HG03139 (cell line): ENCODE measurements at regions not wholly inside any gene's neighbourhood (a gene's known extent, or its start where the extent isn't known, plus 50 kb on each side); places are given as distances from the start of the nearest gene placed in this dataset.
"Not testable (repeated sequence)": the region's sequence is repeated elsewhere in the genome, so short reads cannot be mapped to it uniquely, and the experiment has no call there.

Experiments
- ATAC-seq: cut with Tn5 transposase; IDR thresholded peaks from one replicate; pipeline ENCODE4 v1.9.1; 2021; ENCODE audit not compliant: unreplicated experiment

DNA sequence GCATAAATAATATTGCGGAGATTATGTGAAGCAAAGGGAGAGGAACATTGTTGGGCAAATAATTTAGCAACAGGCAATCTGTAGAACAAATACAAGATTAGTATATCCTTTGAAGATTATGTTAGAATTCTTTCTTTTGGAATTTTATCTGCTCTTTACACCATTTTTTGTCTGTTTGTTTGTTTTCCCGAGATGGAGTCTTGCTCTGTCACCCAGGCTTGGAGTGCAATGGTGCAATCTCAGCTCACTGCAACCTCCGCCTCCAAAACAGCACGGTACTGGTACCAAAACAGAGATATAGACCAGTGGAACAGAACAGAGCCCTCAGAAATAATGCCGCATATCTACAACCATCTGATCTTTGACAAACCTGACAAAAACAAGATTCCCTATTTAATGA, 250.3 kb downstream of the FSIP2 start:
- not testable (repeated sequence) for ATAC-seq

DNA sequence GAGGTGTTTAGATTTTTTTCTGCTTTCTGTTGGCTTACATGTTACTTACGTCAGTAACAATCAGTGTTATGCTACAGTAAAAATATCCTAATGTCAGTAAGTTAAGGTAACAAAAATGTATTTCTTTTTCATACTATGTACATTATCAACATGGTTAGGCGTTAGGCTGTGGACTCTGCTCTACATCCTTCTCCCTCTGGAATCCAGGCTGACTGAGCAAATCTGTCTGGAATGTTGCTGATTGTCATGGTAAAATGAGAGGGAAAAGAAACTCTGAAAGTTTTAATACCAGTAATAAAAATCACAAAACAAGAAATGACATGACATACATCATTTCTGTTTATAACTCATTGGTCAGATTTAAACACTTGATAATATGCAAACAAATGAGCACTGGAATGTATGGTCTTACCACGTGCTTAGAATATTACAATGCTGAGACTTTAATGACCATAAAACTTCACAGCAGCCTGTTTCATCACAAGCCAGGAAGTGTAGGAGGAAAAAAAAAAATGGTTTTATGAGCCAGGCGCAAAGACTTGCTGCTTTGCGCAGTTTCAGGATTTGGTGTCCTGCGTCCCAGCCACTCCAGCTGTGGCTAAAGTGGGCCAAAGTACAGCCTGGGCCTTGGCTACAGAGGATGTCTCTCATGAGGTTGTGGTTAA, 252.4 kb downstream of the FSIP2 start:
- ATAC-seq: no peak

DNA sequence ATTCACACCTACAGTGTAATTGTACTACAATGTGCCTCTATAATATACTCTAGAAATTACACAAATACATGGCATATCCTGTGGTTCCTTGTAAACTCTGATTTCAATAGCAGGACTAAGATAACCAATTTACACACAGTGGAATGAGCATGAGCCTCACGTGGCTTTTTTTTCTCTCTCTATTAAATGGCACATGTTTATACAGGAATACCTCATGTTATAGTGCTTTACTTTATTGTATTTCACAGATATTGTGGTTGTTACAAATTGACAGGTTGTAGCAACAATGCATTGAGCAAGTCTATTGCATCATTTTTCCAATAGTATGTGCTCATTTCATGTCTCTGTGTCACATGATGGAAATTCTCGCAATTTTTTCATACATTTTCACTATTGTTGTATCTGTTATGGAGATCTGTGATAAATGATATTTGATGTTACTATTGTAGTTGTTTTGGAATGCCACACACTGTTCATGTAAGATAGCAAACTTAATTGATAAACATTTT, 260.0 kb downstream of the FSIP2 start:
- no peak for ATAC-seq

DNA sequence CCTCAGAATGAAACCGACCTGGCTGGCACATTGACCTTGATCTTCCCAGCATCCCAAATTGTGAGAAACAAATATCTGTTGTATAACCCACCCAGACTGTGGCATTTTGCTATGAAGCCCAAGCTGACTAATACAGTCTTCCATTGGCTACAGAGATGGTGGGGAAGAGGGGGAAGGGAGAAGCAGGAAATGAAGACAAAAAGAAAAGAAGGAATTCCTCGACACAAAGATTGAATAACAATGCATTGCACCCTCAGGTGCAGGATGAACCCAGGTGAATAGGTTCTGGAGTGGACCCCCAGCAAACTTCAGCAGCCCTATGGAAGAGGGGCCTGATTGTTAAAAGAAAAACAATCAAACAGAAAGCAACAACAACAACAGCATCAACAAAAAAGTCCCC, 270.7 kb downstream of the FSIP2 start:
- ATAC-seq: no peak

DNA sequence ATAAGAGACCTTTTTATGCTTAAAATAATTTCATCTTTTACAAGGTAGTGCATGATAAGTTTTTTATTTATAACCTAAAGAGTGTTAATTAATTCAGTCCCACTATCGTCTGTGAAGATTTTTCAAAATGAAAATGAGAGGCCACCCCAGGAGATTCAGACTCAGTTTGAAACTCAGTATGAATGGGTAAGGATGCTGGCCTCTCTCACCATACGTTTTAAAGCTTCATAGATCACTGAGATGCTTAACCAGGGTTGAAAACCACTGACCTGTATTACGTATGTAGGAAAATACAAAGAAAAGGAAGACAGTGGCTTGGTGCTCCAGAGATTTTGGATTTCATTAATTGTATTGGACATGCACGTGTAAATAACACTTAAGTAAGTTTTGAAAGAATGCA, 278.7 kb downstream of the FSIP2 start:
- no peak for ATAC-seq

DNA sequence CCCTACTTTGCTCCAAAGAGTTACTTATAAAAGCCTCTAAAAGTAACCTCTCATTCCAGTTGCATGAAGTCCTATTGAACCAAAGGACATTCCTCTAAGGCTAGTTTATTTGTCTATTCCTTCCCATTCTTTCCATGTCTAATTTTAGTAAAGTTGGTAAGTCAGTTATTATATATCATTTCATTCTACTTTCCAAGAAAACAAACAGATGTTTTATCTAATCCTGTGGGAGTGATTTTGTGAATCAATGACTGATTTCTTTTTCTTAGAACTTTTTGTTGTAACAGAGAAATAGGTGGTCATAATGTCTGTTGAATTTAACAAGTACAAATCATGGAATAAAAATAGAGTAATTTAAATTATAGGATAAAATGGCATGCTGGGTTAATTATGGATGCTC, 286.3 kb downstream of the FSIP2 start:
- no peak for ATAC-seq

DNA sequence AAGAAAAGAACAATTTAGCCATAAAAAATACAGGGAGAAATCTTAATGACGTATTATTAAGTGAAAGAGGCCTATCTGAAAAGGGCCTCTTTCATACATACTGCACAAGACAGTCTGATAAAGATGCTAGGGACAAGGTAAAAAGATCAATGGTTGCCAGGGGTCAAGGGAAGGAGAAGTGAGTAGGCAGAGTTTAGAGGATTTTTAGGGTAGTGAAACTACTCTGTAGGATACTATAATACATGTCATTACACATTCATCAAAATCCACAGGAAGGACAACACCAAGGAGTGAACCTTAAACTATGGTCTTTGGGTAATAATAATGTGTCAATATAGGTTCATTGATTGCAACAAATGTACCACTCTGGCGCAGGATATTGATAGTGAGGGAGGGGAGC, 289.3 kb downstream of the FSIP2 start:
- ATAC-seq: peak; percentile 50

DNA sequence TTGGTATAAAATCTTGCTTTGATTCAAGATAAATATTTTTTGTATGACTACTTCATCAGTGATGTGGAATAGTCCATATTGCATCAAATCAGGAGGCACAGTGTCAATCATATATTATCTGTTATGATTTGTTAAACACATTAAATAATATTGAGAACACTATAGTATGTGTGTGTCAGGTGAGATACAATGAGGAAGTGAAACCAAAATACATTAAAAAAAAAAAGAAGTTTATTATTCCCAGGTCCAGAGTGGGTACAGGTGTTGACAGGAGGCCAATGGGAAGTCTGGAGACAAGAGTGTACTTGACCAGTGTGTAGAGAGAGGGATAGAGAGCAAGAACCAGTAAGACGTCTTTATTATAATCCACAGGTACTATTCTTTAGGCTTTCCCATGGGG, 292.6 kb downstream of the FSIP2 start:
- ATAC-seq: no peak

DNA sequence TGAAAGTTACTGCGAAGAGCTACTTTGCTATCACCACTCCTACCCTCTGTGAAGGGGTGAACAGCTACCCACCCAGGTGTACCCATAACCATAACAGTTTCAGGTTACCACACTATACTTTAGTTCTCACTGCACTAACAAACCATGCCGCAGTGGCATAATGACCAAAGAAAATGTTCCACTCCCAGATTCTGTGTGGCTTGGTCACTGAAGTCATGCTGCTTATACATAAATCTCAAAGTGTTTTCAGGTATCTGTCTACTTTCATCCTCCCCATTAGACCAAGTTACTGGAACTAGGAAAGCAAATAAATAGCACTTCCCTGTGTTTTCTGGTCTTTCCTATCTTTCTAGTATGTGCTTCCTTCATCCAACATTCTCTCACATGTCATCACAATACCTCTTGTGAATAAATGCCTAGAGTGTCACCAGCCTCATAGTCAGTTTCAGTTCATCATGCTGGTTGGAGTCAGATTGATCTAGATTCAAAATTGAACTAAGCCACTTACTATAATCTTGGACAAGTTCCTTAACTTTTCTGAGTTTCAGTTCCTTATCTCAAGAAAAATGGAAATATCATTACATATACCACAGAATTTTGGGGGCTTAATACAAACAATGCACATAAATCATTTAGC, 293.6 kb downstream of the FSIP2 start:
- no peak for ATAC-seq

DNA sequence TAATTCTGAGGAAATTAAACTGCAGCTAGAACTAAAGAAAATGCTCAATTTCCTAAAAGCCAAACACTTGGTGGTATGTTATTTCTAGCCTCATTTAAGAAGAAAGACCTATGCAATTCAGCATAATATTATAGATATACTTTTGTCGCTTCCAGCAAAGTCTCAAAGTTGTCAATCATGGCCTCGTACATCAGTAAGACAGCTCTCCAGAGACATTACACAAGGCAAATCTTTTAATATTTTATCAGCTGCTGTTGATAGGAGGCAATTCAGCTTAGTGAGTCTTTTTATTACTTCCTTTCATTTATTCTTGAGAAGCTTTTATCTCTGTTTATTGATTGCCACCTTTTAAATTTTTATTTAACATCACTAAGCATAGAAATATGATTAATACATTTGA, 294.3 kb downstream of the FSIP2 start:
- ATAC-seq: no peak

DNA sequence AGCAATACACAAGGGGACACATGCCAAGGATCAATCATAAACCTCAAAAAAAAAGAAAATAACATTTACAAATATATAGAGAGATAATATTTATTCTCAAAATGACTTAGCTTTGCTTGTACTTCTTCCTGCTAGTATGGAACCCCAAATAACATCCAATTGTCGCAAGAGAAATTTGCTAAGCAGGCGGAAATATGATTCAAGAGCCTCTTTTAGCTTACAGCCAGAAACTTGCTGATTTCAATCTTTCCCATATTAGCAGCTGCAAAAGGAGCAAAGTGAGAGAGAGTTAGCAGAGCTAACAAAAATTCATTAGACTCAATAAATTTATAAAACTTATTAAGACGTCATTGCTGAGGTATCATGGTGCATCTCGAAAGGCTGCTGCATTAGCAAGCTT, 294.9 kb downstream of the FSIP2 start:
- no peak for ATAC-seq

DNA sequence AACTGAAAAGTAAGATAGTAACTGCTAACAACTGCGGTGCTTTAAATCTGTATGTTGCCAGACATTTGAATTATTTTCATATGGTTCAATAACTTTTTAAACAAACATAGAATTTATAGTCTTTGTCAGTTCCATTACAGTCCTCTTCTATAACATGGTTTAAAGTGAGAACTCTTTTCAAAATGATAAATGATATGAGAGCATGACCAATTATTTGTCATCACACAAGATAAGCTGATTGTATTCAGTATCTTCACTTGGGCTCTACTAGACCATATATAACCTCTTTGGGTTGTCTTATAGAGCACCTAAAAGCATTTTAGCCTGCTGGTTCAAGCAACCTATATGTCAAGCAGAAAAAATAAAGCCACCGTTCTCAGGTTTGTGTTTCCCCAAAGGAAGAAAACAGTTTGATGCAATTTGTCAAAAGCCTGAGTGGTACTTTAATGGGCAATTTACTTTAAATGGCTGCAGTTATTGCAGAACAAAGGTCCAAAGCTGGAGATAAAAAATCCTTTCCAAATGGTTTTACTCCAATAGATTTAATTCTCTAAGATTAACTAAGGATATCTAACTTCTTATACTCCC, 298.4 kb downstream of the FSIP2 start:
- no peak for ATAC-seq

DNA sequence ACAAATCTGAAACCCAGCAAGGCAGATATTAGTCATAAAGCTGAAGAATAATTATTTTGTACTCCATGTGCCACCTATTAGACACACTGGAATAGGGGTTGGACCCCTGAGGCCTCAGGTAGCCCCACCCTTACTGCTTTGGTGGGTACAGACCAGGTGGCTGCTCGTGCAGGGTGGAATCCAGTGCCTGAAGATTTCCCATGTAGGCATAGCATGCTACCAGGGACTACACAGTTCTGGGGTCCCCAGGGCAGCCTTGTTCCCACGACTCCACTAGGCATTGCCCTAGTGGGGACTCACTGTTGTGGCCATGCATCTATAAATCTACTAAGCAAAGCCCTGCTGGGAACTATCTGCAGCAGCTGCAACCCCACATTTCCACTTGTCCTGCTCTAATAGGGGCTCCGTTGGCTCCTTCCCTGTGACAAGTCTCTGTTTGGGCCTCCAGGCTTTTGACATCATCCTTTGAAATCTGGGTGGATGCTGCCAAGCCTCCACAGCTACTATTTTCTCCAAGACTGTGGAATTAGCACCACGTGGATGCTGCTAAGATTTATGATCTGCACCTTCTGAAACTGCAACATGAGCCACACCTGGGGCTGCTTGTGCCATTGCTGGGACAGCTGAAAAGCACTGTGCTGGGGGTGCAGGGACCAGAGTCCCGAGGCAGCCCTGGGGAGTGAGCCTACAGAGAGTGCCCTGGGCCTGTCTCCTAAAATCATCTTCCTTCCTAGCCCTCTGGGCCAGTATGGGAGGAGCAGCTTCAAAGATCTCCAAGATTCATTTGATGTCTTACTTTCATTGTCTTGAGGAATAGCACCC, 303.8 kb downstream of the FSIP2 start:
- no peak for ATAC-seq

DNA sequence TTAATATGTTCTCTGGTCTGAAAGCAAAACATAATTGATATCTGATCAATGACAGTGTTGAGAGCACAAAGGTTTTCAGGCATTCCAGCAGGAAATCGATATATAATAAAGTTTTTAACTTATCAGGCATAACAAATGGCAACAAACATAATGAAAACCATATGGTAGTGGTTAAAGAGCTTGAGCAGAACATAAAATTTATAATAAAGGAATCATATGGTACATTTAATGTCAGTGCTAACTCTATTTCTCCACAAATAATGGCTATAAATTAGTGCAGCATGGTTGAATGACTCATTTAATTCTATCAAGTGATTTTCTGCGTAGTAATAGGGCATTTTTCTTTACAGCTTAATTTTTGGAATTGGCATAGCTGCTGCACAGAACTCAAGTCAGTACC, 306.2 kb downstream of the FSIP2 start:
- no peak for ATAC-seq

DNA sequence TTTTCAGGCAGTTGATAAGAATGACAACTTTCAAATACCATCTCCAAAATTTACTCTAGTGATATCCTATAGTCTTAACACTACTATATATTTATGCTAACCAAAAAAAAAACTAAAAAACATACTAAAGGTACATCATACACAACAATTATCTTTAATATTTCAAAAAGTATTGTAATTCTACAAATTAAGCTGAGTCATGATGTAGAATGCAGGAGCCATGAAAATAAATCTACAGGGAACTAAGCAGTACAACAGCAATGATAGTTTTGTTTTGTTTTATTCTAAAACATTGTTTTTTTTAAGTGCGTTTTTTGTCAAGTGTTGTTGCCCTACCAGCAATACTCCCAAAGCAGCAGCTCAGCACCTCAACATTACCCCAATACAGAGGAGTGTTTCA, 314.3 kb downstream of the FSIP2 start:
- ATAC-seq: no peak

DNA sequence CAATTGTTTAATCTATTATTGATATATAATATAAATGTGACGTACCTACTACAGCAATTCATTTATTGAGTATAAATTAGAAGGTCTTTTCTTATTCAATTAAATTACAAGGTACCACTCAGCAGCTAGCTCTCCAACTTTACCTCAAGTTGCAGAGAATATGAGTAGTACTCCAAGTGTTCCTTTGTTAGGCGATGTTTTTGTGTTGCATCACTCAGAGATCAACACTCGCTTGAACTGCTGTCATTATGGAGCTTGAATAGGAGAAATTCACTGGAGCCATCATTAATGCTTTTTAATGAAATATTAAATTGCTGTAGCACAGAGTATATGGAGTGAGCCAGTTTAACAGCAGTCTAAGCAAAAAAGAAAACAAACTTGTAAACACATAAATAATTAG, 320.0 kb downstream of the FSIP2 start:
- ATAC-seq: no peak

DNA sequence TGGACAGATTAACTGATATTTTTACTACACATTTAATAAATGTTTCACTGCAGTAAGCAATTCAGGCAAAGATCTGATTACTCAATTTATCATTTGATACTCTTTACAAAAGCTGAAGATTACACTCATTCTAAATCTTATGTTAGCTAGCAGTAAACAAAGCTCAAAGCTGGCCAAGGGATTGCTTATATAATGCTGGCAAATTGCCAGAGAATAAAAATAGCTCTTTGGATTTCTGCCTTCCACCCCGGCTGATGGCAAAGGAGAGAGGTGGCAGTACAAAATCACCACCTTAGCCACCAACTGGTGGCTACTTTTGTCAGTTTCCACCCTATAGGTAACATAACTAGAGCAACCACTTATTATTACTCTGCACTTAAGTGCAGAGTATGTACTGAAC, 320.5 kb downstream of the FSIP2 start:
- no peak for ATAC-seq

DNA sequence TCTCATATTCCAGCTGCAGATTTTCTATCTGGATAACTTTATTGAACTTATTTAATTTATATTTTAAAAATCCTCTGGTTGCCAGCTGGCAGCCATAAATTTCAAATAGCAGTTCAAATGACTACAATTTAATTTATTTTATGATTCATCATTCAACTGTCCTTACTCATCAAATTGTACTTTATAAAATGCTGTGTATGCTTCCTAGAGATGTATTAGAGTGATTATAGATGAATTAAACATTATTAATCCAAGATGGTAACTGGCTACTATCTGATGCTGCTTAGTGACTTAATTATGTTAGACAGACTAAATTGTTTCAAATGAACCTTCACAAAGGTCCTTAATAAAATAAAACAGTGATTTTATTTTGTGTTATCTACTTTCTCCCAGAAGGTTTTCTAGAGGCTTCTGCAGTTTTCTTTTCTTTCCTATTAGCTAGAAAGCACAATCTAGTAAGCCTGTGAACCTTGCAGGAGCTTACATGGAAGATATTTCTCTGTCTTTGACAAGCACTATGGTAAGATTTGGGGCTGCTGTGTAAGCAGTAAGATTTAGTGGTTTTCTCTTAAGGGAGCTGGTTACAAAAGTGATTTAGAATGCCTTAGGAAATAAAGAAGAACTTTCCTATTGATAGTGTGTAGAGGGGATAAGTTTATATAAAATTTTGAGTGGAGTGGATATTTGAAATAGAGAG, 322.3 kb downstream of the FSIP2 start:
- ATAC-seq: no peak

DNA sequence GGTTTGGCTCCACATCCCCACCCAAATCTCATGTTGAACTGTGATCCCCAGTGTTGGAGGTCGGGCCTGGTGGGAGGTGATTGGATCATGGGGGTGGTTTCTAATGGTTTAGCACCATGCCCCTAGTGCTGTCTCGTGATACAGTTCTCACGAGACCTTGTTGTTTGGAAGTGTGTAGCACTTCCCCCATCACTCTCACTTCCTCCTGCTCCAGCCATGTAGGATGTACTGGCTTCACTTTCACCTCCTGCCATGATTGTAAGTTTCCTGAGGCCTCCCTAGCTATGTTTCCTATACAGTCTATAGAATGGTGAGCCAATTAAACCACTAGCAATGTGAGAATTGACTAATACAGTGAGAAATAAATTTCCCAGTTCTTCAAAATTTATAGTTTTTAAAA, 325.9 kb downstream of the FSIP2 start:
- no peak for ATAC-seq

DNA sequence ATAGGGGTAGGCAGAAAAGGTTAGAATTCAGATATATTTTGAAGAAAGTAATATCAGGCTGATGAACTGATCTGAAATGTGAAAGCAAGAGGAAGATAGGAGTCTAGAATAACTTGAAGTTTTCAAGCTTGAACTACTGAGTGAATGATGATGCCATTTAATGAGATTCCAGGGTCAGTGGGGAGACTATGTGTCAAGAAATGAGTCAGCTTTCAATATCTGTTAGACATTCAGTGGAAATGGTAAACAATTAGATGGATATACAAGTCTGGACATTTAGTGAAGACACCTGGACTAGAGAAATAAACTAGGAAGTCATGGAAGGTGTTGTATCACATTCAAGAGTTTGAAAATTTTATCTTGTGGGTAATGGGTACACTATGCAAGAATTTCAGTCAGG, 326.9 kb downstream of the FSIP2 start:
- ATAC-seq: no peak

DNA sequence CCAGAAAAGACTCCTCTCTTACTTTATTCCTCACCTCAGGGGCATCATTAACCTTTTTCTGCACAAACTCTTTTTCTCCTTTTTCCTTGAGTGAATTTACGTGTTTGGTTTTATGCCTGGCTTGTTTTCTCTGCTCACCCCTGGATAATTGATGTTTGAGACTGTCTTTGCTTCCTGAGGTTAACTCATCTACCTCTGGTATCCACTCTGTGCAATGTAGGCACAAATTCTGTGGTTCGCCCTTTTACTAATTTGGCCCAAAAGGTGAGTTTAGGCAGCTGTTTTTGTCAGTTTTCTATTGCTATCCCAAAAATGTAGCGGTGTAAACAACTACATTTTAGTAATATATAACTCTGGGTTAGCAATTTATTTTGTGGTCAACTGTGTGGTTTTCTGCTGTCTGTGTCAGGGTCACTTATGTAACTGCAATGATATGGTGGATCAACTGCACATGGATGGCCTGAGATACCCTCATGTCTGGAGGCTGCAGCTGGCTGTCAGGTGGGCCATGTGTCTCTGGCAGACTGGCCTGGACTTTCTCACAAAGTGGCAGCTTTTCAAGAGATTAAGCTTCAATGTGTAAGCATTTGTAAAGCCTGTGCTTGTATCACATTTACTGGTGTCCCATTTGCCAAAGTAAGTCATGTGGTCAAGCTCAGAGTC, 329.7 kb downstream of the FSIP2 start:
- ATAC-seq: peak; percentile 57
